Kidney epithelial cell (primary cell): ENCODE measurements at regions not wholly inside any gene's neighbourhood (a gene's known extent, or its start where the extent isn't known, plus 50 kb on each side); places are given as distances from the start of the nearest gene placed in this dataset.

Source experiments
- DNase-seq: peaks from one replicate; pipeline ENCODE4 v3.0.0-alpha.2; 2010; ENCODE audit warnings: low read depth
- H3K27me3 ChIP-seq: 2 replicates; pipeline ENCODE4 v1.6.0; 2011; ENCODE audit warnings: low read length; ENCODE audit not compliant: control insufficient read depth, insufficient read depth
- H3K36me3 ChIP-seq: 2 replicates; pipeline ENCODE4 v1.5.1; 2011; ENCODE audit warnings: low read length; ENCODE audit not compliant: control insufficient read depth, insufficient read depth
- H3K4me3 ChIP-seq: 2 replicates; pipeline ENCODE4 v1.5.1; 2011; ENCODE audit warnings: low read depth, mild to moderate bottlenecking, control low read depth, low read length
- TF ChIP-seq, protein P1 (sequence below): IDR thresholded peaks from 2 replicates; pipeline ENCODE4 v1.5.1; 2011; ENCODE audit warnings: mild to moderate bottlenecking, moderate library complexity, low read length, control low read depth, inconsistent platforms; ENCODE audit not compliant: insufficient read depth, poor library complexity, severe bottlenecking

DNA sequence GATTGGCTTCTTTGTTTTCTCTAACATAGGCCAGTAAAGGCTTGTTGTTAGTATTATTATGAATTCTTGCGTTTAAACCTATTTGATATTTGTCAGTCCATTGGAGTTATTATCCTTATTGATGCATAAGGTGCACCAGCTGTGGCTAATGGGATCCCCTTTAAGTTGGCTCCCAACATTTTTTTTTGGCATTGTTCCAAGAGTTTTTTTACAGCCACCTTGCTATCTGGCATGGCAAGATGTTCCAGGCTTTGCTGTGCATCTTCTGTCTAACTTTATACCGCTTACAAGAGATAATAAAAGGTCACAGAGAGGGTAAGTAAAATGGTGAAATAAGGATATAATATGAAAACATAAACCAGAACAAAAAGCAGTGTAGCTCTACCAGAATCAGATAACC, 157.5 kb upstream of the TACR1 start:
- no peaks in the 10 kb centered on the region for H3K27me3 ChIP-seq
- H3K4me3 ChIP-seq = no peak overlapping the region
- TF ChIP-seq, protein P1, sequence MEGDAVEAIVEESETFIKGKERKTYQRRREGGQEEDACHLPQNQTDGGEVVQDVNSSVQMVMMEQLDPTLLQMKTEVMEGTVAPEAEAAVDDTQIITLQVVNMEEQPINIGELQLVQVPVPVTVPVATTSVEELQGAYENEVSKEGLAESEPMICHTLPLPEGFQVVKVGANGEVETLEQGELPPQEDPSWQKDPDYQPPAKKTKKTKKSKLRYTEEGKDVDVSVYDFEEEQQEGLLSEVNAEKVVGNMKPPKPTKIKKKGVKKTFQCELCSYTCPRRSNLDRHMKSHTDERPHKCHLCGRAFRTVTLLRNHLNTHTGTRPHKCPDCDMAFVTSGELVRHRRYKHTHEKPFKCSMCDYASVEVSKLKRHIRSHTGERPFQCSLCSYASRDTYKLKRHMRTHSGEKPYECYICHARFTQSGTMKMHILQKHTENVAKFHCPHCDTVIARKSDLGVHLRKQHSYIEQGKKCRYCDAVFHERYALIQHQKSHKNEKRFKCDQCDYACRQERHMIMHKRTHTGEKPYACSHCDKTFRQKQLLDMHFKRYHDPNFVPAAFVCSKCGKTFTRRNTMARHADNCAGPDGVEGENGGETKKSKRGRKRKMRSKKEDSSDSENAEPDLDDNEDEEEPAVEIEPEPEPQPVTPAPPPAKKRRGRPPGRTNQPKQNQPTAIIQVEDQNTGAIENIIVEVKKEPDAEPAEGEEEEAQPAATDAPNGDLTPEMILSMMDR = no peak
- no peak for DNase-seq
- no peaks in the 10 kb centered on the region for H3K36me3 ChIP-seq

DNA sequence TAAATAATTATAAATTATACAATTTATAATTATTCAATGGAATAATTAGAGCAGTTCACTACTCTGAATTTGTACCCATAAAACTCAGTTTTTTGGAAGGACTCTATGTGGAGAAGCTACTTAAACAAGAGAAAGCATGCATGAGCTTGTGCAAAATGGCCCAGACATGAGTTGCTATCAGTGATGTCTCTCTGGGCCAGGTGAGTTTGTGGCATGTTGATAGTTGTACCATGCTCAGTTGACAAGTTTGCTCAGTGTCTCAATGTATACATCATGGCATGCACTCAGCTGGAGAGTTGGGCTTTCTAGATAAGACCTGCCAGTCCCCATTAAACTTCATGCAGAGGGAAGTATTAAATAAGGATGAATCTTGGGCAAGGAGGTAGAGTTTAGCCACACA, 153.8 kb upstream of the TACR1 start:
- no peak for DNase-seq
- no peaks in the 10 kb centered on the region for H3K27me3 ChIP-seq
- H3K4me3 ChIP-seq = no peak overlapping the region

DNA sequence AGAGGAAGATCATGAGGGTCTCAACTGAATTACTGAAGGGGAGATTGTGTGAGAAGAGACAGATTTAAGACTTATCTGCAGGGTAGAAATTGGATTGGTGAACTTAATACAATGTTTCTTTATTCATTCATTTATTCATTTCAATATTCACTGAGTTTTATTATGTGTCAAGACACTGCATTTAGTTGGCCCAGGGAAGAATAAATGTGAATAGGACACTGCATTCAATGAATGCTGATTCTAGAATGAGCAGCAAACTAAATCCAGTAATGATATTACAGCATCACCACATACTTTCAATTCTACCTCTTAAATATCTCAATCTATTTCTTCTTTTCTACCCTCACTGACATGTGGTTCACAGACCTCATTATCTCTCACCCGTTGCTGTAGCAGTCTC, 149.0 kb upstream of the TACR1 start:
- Histone ChIP-seq H3K27me3 (no peaks in the 10 kb centered on the region), H3K36me3 (no peaks in the 10 kb centered on the region), H3K4me3 (no peak overlapping the region)
- TF ChIP-seq, protein P1 = no peak
- no peak for DNase-seq

More for the DNA sequence above, 153.8 kb upstream of the TACR1 start:
- no peaks in the 10 kb centered on the region for H3K36me3 ChIP-seq
- TF ChIP-seq, protein P1 = no peak

DNA sequence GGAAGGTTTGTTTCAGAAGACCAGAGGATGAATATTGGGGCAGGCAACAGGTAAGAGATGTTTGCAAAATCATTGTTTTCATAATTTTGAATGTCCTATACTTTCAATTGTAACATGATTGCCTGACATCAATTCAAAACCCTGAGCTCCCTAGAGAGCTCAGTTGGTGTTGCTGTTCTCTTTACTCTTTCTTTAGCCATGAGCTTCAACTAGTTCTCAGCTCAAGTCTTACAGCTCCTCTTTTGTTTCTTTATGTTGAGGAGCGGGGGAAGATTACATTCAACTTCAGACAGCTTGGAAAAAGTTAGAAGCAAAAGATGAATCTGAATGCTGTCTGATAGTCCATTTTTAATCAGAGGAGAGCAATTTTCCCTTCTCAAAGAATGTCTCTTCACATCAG, 144.8 kb upstream of the TACR1 start:
- DNase-seq = no peak

DNA sequence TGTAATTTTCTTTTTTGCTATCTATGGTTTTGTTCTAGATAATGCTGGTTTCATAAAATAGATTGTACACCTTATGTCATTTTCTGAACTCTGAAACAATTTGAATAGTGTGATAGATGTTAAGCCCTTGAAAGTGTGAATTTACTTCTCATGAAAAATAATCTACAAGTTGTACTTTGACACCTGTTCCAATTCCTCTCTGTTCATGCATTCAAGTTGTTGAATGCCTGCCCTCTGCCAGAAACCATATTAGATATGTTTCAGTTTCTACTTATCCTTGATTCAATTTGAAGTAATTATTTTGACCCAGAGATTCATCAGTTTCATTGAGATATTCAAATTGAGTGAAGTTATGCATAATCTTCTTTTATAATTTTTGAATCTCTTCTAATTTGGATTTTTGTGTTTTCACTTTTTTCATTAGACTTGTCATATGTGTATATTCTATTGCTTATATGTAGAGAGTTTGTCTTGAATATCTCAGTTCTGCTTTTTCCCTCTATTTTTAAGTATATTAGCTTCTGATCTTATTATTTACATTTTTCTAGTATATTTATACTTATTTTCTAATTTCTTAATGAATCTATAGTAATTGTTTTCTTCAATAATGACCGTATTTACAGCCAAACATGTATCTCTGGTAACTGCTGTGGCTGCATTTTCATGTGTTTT, 143.3 kb upstream of the TACR1 start:
- Histone ChIP-seq H3K4me3 (no peak overlapping the region), H3K36me3 (no peaks in the 10 kb centered on the region), H3K27me3 (no peaks in the 10 kb centered on the region)
- DNase-seq = no peak
- TF ChIP-seq, protein P1 = no peak

More for the DNA sequence above, 144.8 kb upstream of the TACR1 start:
- TF ChIP-seq, protein P1 = no peak
- Histone ChIP-seq H3K27me3 (no peaks in the 10 kb centered on the region), H3K36me3 (no peaks in the 10 kb centered on the region), H3K4me3 (no peak overlapping the region)

DNA sequence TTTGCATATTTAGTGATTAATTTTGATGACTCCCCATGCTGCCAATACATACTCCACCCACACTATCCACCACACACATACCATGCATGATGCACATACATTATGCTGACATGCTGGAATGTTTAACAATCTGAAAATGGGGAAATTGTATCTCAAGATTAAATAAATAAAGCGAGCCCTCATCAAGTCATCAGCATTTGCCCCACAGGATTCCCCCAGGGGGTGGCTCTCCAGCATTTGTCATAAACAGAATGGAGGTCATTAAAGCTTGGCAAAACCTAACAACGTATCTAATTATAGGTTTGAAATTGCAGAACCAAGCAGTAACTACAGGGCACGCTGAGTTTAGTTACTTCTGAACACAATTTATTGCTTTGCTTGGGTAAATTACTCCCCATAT, 141.2 kb upstream of the TACR1 start:
- no peaks in the 10 kb centered on the region for H3K36me3 ChIP-seq
- DNase-seq = no peak

More for the DNA sequence above, 141.2 kb upstream of the TACR1 start:
- Histone ChIP-seq H3K27me3 (no peaks in the 10 kb centered on the region), H3K4me3 (no peak overlapping the region)
- TF ChIP-seq, protein P1 = no peak
